OCI-LY1 (cell line): ENCODE measurements at regions not wholly inside any gene's neighbourhood (a gene's known extent, or its start where the extent isn't known, plus 50 kb on each side); places are given as distances from the start of the nearest gene placed in this dataset.

Experiments used
- H2AFZ ChIP-seq: fragments of 200-600 bp; sonication (generic), shearing (Covaris generic); 2 replicates; pipeline ENCODE4 v1.6.0; 2014; ENCODE audit warnings: antibody characterized with exemption, mild to moderate bottlenecking, low read length
- H3F3A ChIP-seq: fragments of 200-600 bp; sonication (generic), shearing (Covaris generic); 2 replicates; pipeline ENCODE4 v1.6.0; 2014; ENCODE audit warnings: mild to moderate bottlenecking, antibody characterized with exemption, low read length, moderate library complexity; ENCODE audit not compliant: insufficient read depth
- H3K27ac ChIP-seq: fragments of 200-600 bp; sonication (generic); 2 replicates; pipeline ENCODE4 v1.5.1; 2014; ENCODE audit warnings: low read length, mixed run types, mild to moderate bottlenecking, low read depth; ENCODE audit not compliant: poor library complexity, severe bottlenecking
- H3K27me3 ChIP-seq: fragments of 200-600 bp; sonication (generic); 2 replicates; pipeline ENCODE4 v1.6.0; 2014; ENCODE audit warnings: antibody characterized with exemption, mild to moderate bottlenecking, low read length, moderate library complexity; ENCODE audit not compliant: insufficient read depth
- H3K36me3 ChIP-seq: fragments of 200-600 bp; sonication (generic); 2 replicates; pipeline ENCODE4 v1.6.1; 2014; ENCODE audit warnings: mild to moderate bottlenecking, antibody characterized with exemption, low read length, moderate library complexity, mixed read lengths; ENCODE audit not compliant: insufficient read depth
- H3K4me1 ChIP-seq: fragments of 200-600 bp; sonication (generic); 2 replicates; pipeline ENCODE4 v1.5.1; 2014; ENCODE audit warnings: mild to moderate bottlenecking, low read length, moderate library complexity; ENCODE audit not compliant: insufficient read depth, severe bottlenecking
- H3K4me2 ChIP-seq: fragments of 200-600 bp; sonication (generic), shearing (Covaris generic); 2 replicates; pipeline ENCODE4 v1.6.1; 2014; ENCODE audit warnings: low read length
- H3K4me3 ChIP-seq: fragments of 200-600 bp; sonication (generic); 2 replicates; pipeline ENCODE4 v1.5.1; 2014; ENCODE audit warnings: low read length, low read depth, mild to moderate bottlenecking, mixed read lengths; ENCODE audit not compliant: poor library complexity, severe bottlenecking
- H3K79me2 ChIP-seq: fragments of 200-600 bp; shearing (Covaris generic); 2 replicates; pipeline ENCODE4 v1.6.1; 2016; ENCODE audit warnings: mixed run types, low read length, mixed read lengths; ENCODE audit not compliant: insufficient read depth
- H3K9ac ChIP-seq: fragments of 200-600 bp; sonication (generic), shearing (Covaris generic); 2 replicates; pipeline ENCODE4 v1.6.1; 2014; ENCODE audit warnings: mild to moderate bottlenecking, low read length, mixed read lengths
- H3K9me2 ChIP-seq: fragments of 200-600 bp; sonication (generic), shearing (Covaris generic); 2 replicates; pipeline ENCODE4 v1.6.1; 2014; ENCODE audit warnings: low read depth, mild to moderate bottlenecking, low read length, mixed read lengths
- H3K9me3 ChIP-seq: fragments of 200-600 bp; shearing (Covaris generic); 2 replicates; pipeline ENCODE4 v1.6.1; 2014; ENCODE audit warnings: low read length, mixed read lengths
- H4K20me1 ChIP-seq: fragments of 200-600 bp; sonication (generic), shearing (Covaris generic); 2 replicates; pipeline ENCODE4 v1.6.0; 2016; ENCODE audit warnings: mild to moderate bottlenecking, low read length; ENCODE audit not compliant: insufficient read depth
- EZH2 ChIP-seq: fragments of 200-600 bp; sonication (generic), shearing (Covaris generic); IDR thresholded peaks from 2 replicates; pipeline ENCODE4 v1.8.0; 2017; ENCODE audit warnings: borderline replicate concordance, mixed run types, mild to moderate bottlenecking, antibody characterized with exemption, low read length, moderate library complexity, mixed read lengths
- TF ChIP-seq, protein P1 (sequence below): fragments of 200-600 bp; sonication (generic), shearing (Covaris generic); IDR thresholded peaks from 2 replicates; pipeline ENCODE4 v1.5.1; 2017; ENCODE audit warnings: mild to moderate bottlenecking, antibody characterized with exemption, low read length, moderate library complexity, mixed read lengths

DNA sequence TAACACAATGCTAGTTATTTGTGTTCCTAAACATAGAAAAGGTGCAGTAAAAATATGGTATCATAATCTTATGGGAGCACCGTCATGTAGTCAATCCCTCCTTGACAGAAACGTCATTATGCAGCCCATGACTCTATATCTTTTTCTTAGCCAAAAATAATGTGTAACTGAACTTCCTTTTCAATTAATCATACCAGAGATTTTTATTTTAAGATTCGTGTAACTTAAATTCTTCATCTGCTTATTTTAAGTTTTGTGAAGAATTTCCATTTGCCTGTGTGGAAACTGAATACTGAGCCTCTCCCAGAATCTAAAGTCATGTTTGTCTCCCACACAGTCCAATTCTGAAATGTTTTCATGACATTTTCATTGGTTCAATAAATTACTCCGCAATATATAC, 699.1 kb downstream of the KCNA4 start:
- H3K4me1 ChIP-seq = no peaks in the 10 kb centered on the region
- no peak overlapping the region for H3K27ac ChIP-seq
- H3K9me2 ChIP-seq = no peaks in the 10 kb centered on the region
- no peak for TF ChIP-seq EZH2
- TF ChIP-seq, protein P1, sequence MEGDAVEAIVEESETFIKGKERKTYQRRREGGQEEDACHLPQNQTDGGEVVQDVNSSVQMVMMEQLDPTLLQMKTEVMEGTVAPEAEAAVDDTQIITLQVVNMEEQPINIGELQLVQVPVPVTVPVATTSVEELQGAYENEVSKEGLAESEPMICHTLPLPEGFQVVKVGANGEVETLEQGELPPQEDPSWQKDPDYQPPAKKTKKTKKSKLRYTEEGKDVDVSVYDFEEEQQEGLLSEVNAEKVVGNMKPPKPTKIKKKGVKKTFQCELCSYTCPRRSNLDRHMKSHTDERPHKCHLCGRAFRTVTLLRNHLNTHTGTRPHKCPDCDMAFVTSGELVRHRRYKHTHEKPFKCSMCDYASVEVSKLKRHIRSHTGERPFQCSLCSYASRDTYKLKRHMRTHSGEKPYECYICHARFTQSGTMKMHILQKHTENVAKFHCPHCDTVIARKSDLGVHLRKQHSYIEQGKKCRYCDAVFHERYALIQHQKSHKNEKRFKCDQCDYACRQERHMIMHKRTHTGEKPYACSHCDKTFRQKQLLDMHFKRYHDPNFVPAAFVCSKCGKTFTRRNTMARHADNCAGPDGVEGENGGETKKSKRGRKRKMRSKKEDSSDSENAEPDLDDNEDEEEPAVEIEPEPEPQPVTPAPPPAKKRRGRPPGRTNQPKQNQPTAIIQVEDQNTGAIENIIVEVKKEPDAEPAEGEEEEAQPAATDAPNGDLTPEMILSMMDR = no peak
- H3K4me2 ChIP-seq = no peak overlapping the region
- no peak overlapping the region for H3K9ac ChIP-seq
- H3K9me3 ChIP-seq = no peaks in the 10 kb centered on the region
- H3K79me2 ChIP-seq = no peaks in the 10 kb centered on the region
- no peaks in the 10 kb centered on the region for H3K27me3 ChIP-seq
- H2AFZ ChIP-seq = no peak overlapping the region
- no peaks in the 10 kb centered on the region for H3K36me3 ChIP-seq
- H3K4me3 ChIP-seq = no peak overlapping the region
- H4K20me1 ChIP-seq = no peaks in the 10 kb centered on the region
- no peaks in the 10 kb centered on the region for H3F3A ChIP-seq

DNA sequence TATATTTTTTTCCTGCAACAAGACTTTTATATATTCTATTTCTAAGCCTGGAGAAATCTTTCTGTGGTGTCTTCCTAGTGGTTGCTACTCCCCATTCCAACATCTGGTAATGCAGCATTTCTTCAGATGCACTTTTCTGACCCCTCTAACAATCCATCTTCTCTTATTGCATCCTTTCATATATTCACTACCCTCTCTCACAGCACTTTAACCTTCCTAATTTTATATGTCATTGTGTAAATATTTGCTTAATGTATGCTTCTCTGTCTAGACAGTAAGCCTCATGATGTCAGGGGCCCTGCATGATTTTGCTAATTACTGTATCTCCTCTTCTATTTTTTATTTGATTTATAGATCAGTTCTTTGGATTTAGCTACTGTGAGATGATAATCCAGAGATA, 701.6 kb downstream of the KCNA4 start:
- no peaks in the 10 kb centered on the region for H4K20me1 ChIP-seq
- H3K4me1 ChIP-seq = no peaks in the 10 kb centered on the region
- H3K79me2 ChIP-seq = no peaks in the 10 kb centered on the region
- no peak overlapping the region for H3K27ac ChIP-seq
- H3K36me3 ChIP-seq = no peaks in the 10 kb centered on the region
- no peaks in the 10 kb centered on the region for H3K9me3 ChIP-seq
- no peak overlapping the region for H3K4me3 ChIP-seq
- H3K9ac ChIP-seq = no peak overlapping the region
- H2AFZ ChIP-seq = no peak overlapping the region
- TF ChIP-seq, protein P1 = no peak
- TF ChIP-seq EZH2 = no peak
- H3K4me2 ChIP-seq = no peak overlapping the region
- no peaks in the 10 kb centered on the region for H3K9me2 ChIP-seq
- no peaks in the 10 kb centered on the region for H3K27me3 ChIP-seq
- no peaks in the 10 kb centered on the region for H3F3A ChIP-seq

DNA sequence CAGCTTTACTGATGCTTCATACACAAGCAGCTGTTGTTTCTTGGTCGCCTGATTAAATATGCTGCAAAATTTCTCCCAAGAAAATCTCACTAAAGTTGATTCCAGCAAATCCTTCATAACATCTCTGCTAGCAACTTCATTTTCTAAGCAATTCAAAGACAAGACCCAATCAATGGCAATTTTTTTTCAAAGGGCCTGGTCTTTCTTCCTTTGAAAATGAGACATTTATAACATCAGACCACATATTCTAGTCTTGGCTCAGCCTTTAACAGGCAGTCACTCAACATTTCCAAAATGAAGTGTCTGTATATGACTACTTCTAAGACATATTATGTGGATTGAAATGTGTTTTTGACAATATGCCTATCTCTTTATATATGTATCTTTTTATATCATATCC, 702.6 kb downstream of the KCNA4 start:
- Histone ChIP-seq H3K79me2 (no peaks in the 10 kb centered on the region), H3K4me3 (no peak overlapping the region), H3K27me3 (no peaks in the 10 kb centered on the region), H2AFZ (no peak overlapping the region), H3K9me2 (no peaks in the 10 kb centered on the region), H3K9me3 (no peaks in the 10 kb centered on the region), H4K20me1 (no peaks in the 10 kb centered on the region), H3K4me2 (no peak overlapping the region), H3K9ac (no peak overlapping the region), H3K4me1 (no peaks in the 10 kb centered on the region), H3F3A (no peaks in the 10 kb centered on the region), H3K36me3 (no peaks in the 10 kb centered on the region), H3K27ac (no peak overlapping the region)
- TF ChIP-seq EZH2 = no peak

DNA sequence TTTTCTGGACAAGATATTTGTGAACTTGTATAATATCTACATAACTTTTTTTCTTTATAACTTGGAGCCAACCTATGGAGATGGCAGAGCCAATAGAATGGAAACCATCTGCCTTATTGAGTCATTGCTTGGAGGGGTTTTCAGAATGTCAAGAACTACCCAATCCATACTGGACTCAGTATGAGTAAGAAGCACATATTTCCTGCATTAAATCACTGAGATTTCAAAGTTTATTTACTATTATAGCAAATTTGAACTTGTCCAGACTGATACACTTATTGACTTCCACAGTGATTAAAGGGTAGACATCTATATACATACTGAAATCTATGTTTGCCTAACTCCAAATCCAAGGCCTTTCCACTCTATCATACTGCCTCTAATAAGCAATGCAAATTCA, 704.0 kb downstream of the KCNA4 start:
- no peak overlapping the region for H3K27ac ChIP-seq
- no peaks in the 10 kb centered on the region for H3K36me3 ChIP-seq
- H3K4me3 ChIP-seq = no peak overlapping the region
- H4K20me1 ChIP-seq = no peaks in the 10 kb centered on the region
- H2AFZ ChIP-seq = no peak overlapping the region
- no peak overlapping the region for H3K9ac ChIP-seq
- no peaks in the 10 kb centered on the region for H3F3A ChIP-seq
- no peaks in the 10 kb centered on the region for H3K4me1 ChIP-seq
- no peaks in the 10 kb centered on the region for H3K27me3 ChIP-seq
- H3K9me2 ChIP-seq = no peaks in the 10 kb centered on the region
- H3K9me3 ChIP-seq = no peaks in the 10 kb centered on the region
- no peak overlapping the region for H3K4me2 ChIP-seq
- no peaks in the 10 kb centered on the region for H3K79me2 ChIP-seq
- TF ChIP-seq EZH2 = no peak
- TF ChIP-seq, protein P1 = no peak
